Lower leg skin (tissue), 3 donors: ENCODE measurements at regions not wholly inside any gene's neighbourhood (a gene's known extent, or its start where the extent isn't known, plus 50 kb on each side); places are given as distances from the start of the nearest gene placed in this dataset.

Experiments
- CTCF ChIP-seq, 3 donors: fragments of 450-650 bp; IDR thresholded peaks; one replicate each; pipeline ENCODE4 v1.5.1; 2016; ENCODE audit warnings: antibody characterized with exemption in 3 of 3, mild to moderate bottlenecking in 3 of 3, moderate library complexity in 2 of 3
- POLR2A ChIP-seq, 2 donors: fragments of 450-650 bp; IDR thresholded peaks; one replicate each; pipeline ENCODE4 v1.6.1; 2016 to 2017; ENCODE audit warnings: antibody characterized with exemption in 2 of 2, mild to moderate bottlenecking in 1 of 2, moderate library complexity in 1 of 2

- TF ChIP-seq POLR2A (IDR thresholded peaks at IDR 0.05) = no peak
- TF ChIP-seq CTCF (IDR thresholded peaks at IDR 0.05) = no peak
Observed at GRCh38 chr3:23127196-23127595, 75.9 kb upstream of the UBE2E2 start.
